ENCODE measurements at regions not wholly inside any gene's neighbourhood (a gene's known extent, or its start where the extent isn't known, plus 50 kb on each side); places are given as distances from the start of the nearest gene placed in this dataset.

- H3F3A ChIP-seq (ENCODE audit: insufficient read depth, low read length, poor library complexity, severe bottlenecking): no peaks in the 10 kb centered on the region
- H4K20me1 ChIP-seq (ENCODE audit: insufficient read depth): no peaks in the 10 kb centered on the region
- no peak for TF ChIP-seq POLR2AphosphoS5 (IDR thresholded peaks at IDR 0.05)
- TF ChIP-seq CTCF (IDR thresholded peaks at IDR 0.05; ENCODE audit: poor library complexity, severe bottlenecking): no peak
- no peak for TF ChIP-seq SMC3 (conservative IDR thresholded peaks at IDR 0.05; ENCODE audit: poor library complexity)
- TF ChIP-seq EZH2 (IDR thresholded peaks at IDR 0.05; ENCODE audit: borderline replicate concordance, insufficient read depth, low read length, poor library complexity, severe bottlenecking): no peak
- TF ChIP-seq REST (IDR thresholded peaks at IDR 0.05; ENCODE audit: borderline replicate concordance): no peak
- no peaks in the 10 kb centered on the region for H3K36me3 ChIP-seq (ENCODE audit: insufficient read depth, low read length)
- H3K9ac ChIP-seq (ENCODE audit: low read length): no peak overlapping the region
- H3K4me2 ChIP-seq (ENCODE audit: low read length): no peak overlapping the region
- no peaks in the 10 kb centered on the region for H3K79me2 ChIP-seq (replicated peaks; ENCODE audit: insufficient read depth, low read length)
- no peak overlapping the region for H3K4me3 ChIP-seq (ENCODE audit: low read length)
- H2AFZ ChIP-seq (ENCODE audit: low read depth, low read length): no peak overlapping the region
- no peaks in the 10 kb centered on the region for H3K9me3 ChIP-seq (ENCODE audit: low read length)
- H3K9me2 ChIP-seq (ENCODE audit: insufficient read depth, low read length): no peaks in the 10 kb centered on the region
- H3K27ac ChIP-seq (ENCODE audit: low read length): no peak overlapping the region
- no peaks in the 10 kb centered on the region for H3K27me3 ChIP-seq (ENCODE audit: insufficient read depth, low read depth, low read length)
Measured at GRCh38 chr14:26332966-26333365, 264.9 kb downstream of the NOVA1 start.

GRCh38 chr14:26330982-26331381 is 266.9 kb downstream of the NOVA1 start:
- Histone ChIP-seq H3K9me3 (ENCODE audit: low read length) (no peaks in the 10 kb centered on the region), H3F3A (ENCODE audit: insufficient read depth, low read length, poor library complexity, severe bottlenecking) (no peaks in the 10 kb centered on the region), H4K20me1 (ENCODE audit: insufficient read depth) (no peaks in the 10 kb centered on the region), H3K4me2 (ENCODE audit: low read length) (no peak overlapping the region), H3K79me2 (replicated peaks; ENCODE audit: insufficient read depth, low read length) (no peaks in the 10 kb centered on the region), H3K36me3 (ENCODE audit: insufficient read depth, low read length) (no peaks in the 10 kb centered on the region), H3K4me3 (ENCODE audit: low read length) (no peak overlapping the region), H3K27me3 (ENCODE audit: insufficient read depth, low read depth, low read length) (no peaks in the 10 kb centered on the region), H3K9me2 (ENCODE audit: insufficient read depth, low read length) (no peaks in the 10 kb centered on the region), H3K27ac (ENCODE audit: low read length) (no peak overlapping the region), H3K9ac (ENCODE audit: low read length) (no peak overlapping the region), H2AFZ (ENCODE audit: low read depth, low read length) (no peak overlapping the region)
- no peak for TF ChIP-seq EP300 (conservative IDR thresholded peaks at IDR 0.05; ENCODE audit: poor library complexity, severe bottlenecking)
- no peak for TF ChIP-seq EZH2 (IDR thresholded peaks at IDR 0.05; ENCODE audit: borderline replicate concordance, insufficient read depth, low read length, poor library complexity, severe bottlenecking)
- no peak for TF ChIP-seq TAF1 (IDR thresholded peaks at IDR 0.05; ENCODE audit: low read depth)
- no peak for TF ChIP-seq SMC3 (conservative IDR thresholded peaks at IDR 0.05; ENCODE audit: poor library complexity)
- no peak for TF ChIP-seq CTCF (IDR thresholded peaks at IDR 0.05; ENCODE audit: poor library complexity, severe bottlenecking)
- no peak for TF ChIP-seq MXI1 (conservative IDR thresholded peaks at IDR 0.05; ENCODE audit: poor library complexity, severe bottlenecking)

Data from neural cell (in vitro differentiated cells).